ENCODE measurements at regions not wholly inside any gene's neighbourhood (a gene's known extent, or its start where the extent isn't known, plus 50 kb on each side); places are given as distances from the start of the nearest gene placed in this dataset.

DNA sequence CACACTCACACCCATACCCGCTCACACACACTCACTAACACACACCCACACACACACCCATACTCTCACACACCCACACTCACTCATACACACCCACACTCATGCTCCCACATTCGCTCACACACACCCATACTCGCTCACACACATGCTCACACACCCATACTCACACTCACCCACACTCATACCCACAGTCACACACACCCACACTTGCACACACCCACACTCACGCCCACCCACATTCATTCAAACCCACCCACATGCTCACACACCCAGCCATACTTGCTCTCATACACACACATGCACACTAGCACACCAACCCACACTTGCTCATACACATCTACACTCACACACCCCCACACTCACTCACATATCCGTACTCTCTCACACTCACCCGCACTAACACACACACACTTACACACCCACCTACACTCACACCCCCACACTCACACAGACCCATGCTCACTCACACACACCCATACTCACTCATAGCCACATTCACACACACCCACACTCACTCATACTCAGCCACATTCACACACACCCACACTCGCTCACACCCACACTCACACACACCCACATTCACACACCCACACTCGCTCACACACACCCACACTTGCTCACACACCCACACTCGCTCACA is 322.4 kb upstream of the N4BP1 start:
- H3K27me3 ChIP-seq (ENCODE audit: insufficient read depth, low read length) = no peaks in the 10 kb centered on the region
- ChIA-PET POLR2A (no interaction called here), CTCF (no interaction called here), RAD21 (ENCODE audit: low non-redundant PET in 1 of 2, low total read pairs in 2 of 2, uncharacterized antibody in 2 of 2, unreplicated experiment in 2 of 2) (no interaction called here)
- H3K4me1 ChIP-seq (ENCODE audit: control insufficient read depth in 1 of 2, insufficient read depth in 2 of 2, low read length in 2 of 2) = no peaks in the 10 kb centered on the region
- H3K36me3 ChIP-seq (ENCODE audit: control insufficient read depth in 1 of 2, insufficient read depth in 2 of 2, low read length in 2 of 2) = no peaks in the 10 kb centered on the region
- no peaks in the 10 kb centered on the region for H4K20me1 ChIP-seq (ENCODE audit: insufficient read depth)
- H3K79me2 ChIP-seq (ENCODE audit: insufficient read depth, low read length) = no peaks in the 10 kb centered on the region
- H3K9me2 ChIP-seq (ENCODE audit: insufficient read depth) = no peaks in the 10 kb centered on the region
- H2AFZ ChIP-seq (ENCODE audit: low read depth, low read length, poor library complexity, severe bottlenecking) = no peak overlapping the region
- intact Hi-C loops (cut with micrococcal nuclease) = no loop called here
- H3K4me3 ChIP-seq (replicated peaks in 1 of 2; ENCODE audit: low read depth in 1 of 2, low read length in 2 of 2) = no peak overlapping the region
- no peak overlapping the region; the same call in 1 of the 2 replicates for H3K27ac ChIP-seq (ENCODE audit: low read depth, low read length)
- no peak overlapping the region for H3K4me2 ChIP-seq (ENCODE audit: low read length)
- peaks cover 0 to 5% of the 10 kb centered on the region in 2 experiments; a peak in 1 of 4 replicates for H3K9me3 ChIP-seq (ENCODE audit: control insufficient read depth in 1 of 2, insufficient read depth in 1 of 2, low read depth in 1 of 2, low read length in 2 of 2)
- no peak overlapping the region for H3K9ac ChIP-seq (ENCODE audit: low read length)
- ATAC-seq (no peak), DNase-seq (ENCODE audit: low read depth, low spot score) (no peak)
- TF ChIP-seq ZFX (IDR thresholded peaks at IDR 0.05) = no peak
- TF ChIP-seq YY1 (IDR thresholded peaks at IDR 0.05; ENCODE audit: extremely low read depth, insufficient replicate concordance, low read depth, low read length) = no peak
- no peak for TF ChIP-seq RAD21 (IDR thresholded peaks at IDR 0.05; ENCODE audit: low read depth)
- TF ChIP-seq, protein P1, sequence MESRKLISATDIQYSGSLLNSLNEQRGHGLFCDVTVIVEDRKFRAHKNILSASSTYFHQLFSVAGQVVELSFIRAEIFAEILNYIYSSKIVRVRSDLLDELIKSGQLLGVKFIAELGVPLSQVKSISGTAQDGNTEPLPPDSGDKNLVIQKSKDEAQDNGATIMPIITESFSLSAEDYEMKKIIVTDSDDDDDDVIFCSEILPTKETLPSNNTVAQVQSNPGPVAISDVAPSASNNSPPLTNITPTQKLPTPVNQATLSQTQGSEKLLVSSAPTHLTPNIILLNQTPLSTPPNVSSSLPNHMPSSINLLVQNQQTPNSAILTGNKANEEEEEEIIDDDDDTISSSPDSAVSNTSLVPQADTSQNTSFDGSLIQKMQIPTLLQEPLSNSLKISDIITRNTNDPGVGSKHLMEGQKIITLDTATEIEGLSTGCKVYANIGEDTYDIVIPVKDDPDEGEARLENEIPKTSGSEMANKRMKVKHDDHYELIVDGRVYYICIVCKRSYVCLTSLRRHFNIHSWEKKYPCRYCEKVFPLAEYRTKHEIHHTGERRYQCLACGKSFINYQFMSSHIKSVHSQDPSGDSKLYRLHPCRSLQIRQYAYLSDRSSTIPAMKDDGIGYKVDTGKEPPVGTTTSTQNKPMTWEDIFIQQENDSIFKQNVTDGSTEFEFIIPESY (IDR thresholded peaks at IDR 0.05; ENCODE audit: extremely low read depth, insufficient replicate concordance, low read length) = no peak
- TF ChIP-seq, protein P2, sequence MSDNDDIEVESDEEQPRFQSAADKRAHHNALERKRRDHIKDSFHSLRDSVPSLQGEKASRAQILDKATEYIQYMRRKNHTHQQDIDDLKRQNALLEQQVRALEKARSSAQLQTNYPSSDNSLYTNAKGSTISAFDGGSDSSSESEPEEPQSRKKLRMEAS (IDR thresholded peaks at IDR 0.05) = no peak
- TF ChIP-seq, protein P3, sequence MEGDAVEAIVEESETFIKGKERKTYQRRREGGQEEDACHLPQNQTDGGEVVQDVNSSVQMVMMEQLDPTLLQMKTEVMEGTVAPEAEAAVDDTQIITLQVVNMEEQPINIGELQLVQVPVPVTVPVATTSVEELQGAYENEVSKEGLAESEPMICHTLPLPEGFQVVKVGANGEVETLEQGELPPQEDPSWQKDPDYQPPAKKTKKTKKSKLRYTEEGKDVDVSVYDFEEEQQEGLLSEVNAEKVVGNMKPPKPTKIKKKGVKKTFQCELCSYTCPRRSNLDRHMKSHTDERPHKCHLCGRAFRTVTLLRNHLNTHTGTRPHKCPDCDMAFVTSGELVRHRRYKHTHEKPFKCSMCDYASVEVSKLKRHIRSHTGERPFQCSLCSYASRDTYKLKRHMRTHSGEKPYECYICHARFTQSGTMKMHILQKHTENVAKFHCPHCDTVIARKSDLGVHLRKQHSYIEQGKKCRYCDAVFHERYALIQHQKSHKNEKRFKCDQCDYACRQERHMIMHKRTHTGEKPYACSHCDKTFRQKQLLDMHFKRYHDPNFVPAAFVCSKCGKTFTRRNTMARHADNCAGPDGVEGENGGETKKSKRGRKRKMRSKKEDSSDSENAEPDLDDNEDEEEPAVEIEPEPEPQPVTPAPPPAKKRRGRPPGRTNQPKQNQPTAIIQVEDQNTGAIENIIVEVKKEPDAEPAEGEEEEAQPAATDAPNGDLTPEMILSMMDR (IDR thresholded peaks at IDR 0.05 in 2 of 3, conservative IDR thresholded peaks at IDR 0.05 in 1 of 3; ENCODE audit: borderline replicate concordance in 1 of 3, insufficient read depth in 1 of 3, low read depth in 2 of 3, low read length in 2 of 3) = no peak
- TF ChIP-seq FOSL1 (IDR thresholded peaks at IDR 0.05; ENCODE audit: low read depth) = no peak
- TF ChIP-seq, protein P4, sequence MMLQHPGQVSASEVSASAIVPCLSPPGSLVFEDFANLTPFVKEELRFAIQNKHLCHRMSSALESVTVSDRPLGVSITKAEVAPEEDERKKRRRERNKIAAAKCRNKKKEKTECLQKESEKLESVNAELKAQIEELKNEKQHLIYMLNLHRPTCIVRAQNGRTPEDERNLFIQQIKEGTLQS (IDR thresholded peaks at IDR 0.05) = no peak
- TF ChIP-seq TCF7L2 (IDR thresholded peaks at IDR 0.05; ENCODE audit: borderline replicate concordance, extremely low read depth, insufficient read depth, insufficient read length) = no peak
- no peak for TF ChIP-seq EZH2phosphoT487 (IDR thresholded peaks at IDR 0.05; ENCODE audit: borderline replicate concordance)
- TF ChIP-seq ZNF274 (IDR thresholded peaks at IDR 0.05; ENCODE audit: low read depth, low read length) = no peak
- no peak for TF ChIP-seq JUND (IDR thresholded peaks at IDR 0.05)
- TF ChIP-seq SRF (IDR thresholded peaks at IDR 0.05; ENCODE audit: low read depth) = no peak
- no peak for TF ChIP-seq EZH2 (IDR thresholded peaks at IDR 0.05)
- TF ChIP-seq, protein P5, sequence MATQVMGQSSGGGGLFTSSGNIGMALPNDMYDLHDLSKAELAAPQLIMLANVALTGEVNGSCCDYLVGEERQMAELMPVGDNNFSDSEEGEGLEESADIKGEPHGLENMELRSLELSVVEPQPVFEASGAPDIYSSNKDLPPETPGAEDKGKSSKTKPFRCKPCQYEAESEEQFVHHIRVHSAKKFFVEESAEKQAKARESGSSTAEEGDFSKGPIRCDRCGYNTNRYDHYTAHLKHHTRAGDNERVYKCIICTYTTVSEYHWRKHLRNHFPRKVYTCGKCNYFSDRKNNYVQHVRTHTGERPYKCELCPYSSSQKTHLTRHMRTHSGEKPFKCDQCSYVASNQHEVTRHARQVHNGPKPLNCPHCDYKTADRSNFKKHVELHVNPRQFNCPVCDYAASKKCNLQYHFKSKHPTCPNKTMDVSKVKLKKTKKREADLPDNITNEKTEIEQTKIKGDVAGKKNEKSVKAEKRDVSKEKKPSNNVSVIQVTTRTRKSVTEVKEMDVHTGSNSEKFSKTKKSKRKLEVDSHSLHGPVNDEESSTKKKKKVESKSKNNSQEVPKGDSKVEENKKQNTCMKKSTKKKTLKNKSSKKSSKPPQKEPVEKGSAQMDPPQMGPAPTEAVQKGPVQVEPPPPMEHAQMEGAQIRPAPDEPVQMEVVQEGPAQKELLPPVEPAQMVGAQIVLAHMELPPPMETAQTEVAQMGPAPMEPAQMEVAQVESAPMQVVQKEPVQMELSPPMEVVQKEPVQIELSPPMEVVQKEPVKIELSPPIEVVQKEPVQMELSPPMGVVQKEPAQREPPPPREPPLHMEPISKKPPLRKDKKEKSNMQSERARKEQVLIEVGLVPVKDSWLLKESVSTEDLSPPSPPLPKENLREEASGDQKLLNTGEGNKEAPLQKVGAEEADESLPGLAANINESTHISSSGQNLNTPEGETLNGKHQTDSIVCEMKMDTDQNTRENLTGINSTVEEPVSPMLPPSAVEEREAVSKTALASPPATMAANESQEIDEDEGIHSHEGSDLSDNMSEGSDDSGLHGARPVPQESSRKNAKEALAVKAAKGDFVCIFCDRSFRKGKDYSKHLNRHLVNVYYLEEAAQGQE (IDR thresholded peaks at IDR 0.05; ENCODE audit: low read depth) = no peak
- no peak for TF ChIP-seq SIN3A (IDR thresholded peaks at IDR 0.05; ENCODE audit: low read depth)
- no peak for TF ChIP-seq SP1 (IDR thresholded peaks at IDR 0.05; ENCODE audit: low read depth)
- TF ChIP-seq EGR1 (IDR thresholded peaks at IDR 0.05; ENCODE audit: low read depth) = no peak
- no peak for TF ChIP-seq CEBPB (IDR thresholded peaks at IDR 0.05; ENCODE audit: low read depth)
- TF ChIP-seq POLR2AphosphoS5 (IDR thresholded peaks at IDR 0.05; ENCODE audit: low read depth, low read length) = no peak
- no TSS peak for BruUV-seq (replicated peaks)
